ENCODE measurements at regions not wholly inside any gene's neighbourhood (a gene's known extent, or its start where the extent isn't known, plus 50 kb on each side); places are given as distances from the start of the nearest gene placed in this dataset.
"Not testable (repeated sequence)": the region's sequence is repeated elsewhere in the genome, so short reads cannot be mapped to it uniquely, and the experiment has no call there.

GRCh38 chr16:29309601-29310000 is 96.9 kb downstream of the NPIPB11 start:
- not testable (repeated sequence) for DNase-seq

- DNase-seq: no peak
Measured at GRCh38 chr16:29308644-29309546, 97.6 kb downstream of the NPIPB11 start.

GRCh38 chr16:29307598-29308507 is 98.7 kb downstream of the NPIPB11 start:
- DNase-seq: no peak

GRCh38 chr16:29306943-29307597 is 99.4 kb downstream of the NPIPB11 start:
- no peak for DNase-seq

- DNase-seq: no peak
Measured at GRCh38 chr16:29306201-29306600, 100.3 kb downstream of the NPIPB11 start.

GRCh38 chr16:29305018-29305417 is 101.5 kb downstream of the NPIPB11 start:
- not testable (repeated sequence) for DNase-seq

GRCh38 chr16:29304251-29304650 is 102.3 kb downstream of the NPIPB11 start:
- no peak for DNase-seq

- no peak for DNase-seq
Measured at GRCh38 chr16:29303520-29303919, 103.0 kb downstream of the NPIPB11 start.

- DNase-seq: no peak
Measured at GRCh38 chr16:29302976-29303375, 103.5 kb downstream of the NPIPB11 start.

GRCh38 chr16:29302433-29302832 is 104.1 kb downstream of the NPIPB11 start:
- not testable (repeated sequence) for DNase-seq

GRCh38 chr16:29301662-29302285 is 104.7 kb downstream of the NPIPB11 start:
- DNase-seq: not testable (repeated sequence)

GRCh38 chr16:29300541-29301535 is 105.7 kb downstream of the NPIPB11 start:
- not testable (repeated sequence) for DNase-seq

- not testable (repeated sequence) for DNase-seq
Measured at GRCh38 chr16:29300030-29300491, 106.5 kb downstream of the NPIPB11 start.

- not testable (repeated sequence) for DNase-seq
Measured at GRCh38 chr16:29298997-29299396, 107.5 kb downstream of the NPIPB11 start.

GRCh38 chr16:29298307-29298706 is 108.2 kb downstream of the NPIPB11 start:
- not testable (repeated sequence) for DNase-seq

GRCh38 chr16:29297809-29298177 is 108.7 kb downstream of the NPIPB11 start:
- DNase-seq: not testable (repeated sequence)

GRCh38 chr16:29297144-29297808 is 109.2 kb downstream of the NPIPB11 start:
- DNase-seq: not testable (repeated sequence)

GRCh38 chr16:29296176-29296575 is 110.3 kb downstream of the NPIPB11 start:
- not testable (repeated sequence) for DNase-seq

GRCh38 chr16:29294951-29295795 is 111.3 kb downstream of the NPIPB11 start:
- not testable (repeated sequence) for DNase-seq

Data from activated CD4-positive, alpha-beta T cell treated with anti-CD3 and anti-CD28 coated beads for 1 hour (primary cell).